ENCODE measurements at regions not wholly inside any gene's neighbourhood (a gene's known extent, or its start where the extent isn't known, plus 50 kb on each side); places are given as distances from the start of the nearest gene placed in this dataset.

DNA sequence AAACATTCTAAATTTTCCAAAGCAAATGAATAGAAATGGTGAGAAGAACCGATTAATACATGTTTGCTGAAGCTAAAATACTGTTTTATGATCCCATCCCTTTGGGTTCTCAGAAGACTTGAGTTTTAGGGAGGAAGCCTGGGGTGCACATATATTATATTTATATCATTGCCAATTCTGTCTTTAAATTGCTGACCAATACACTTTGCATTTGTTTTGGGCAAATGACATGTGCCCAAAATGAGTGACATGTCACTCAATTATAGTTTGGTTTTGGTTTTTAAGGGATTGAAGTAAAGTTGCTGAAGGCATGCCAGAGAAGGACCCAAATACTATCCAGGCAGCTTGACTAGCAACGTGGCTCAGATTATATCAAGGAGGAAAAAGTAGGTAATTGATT, 50.3 kb upstream of the SP3 start:
- TF ChIP-seq, protein P1, sequence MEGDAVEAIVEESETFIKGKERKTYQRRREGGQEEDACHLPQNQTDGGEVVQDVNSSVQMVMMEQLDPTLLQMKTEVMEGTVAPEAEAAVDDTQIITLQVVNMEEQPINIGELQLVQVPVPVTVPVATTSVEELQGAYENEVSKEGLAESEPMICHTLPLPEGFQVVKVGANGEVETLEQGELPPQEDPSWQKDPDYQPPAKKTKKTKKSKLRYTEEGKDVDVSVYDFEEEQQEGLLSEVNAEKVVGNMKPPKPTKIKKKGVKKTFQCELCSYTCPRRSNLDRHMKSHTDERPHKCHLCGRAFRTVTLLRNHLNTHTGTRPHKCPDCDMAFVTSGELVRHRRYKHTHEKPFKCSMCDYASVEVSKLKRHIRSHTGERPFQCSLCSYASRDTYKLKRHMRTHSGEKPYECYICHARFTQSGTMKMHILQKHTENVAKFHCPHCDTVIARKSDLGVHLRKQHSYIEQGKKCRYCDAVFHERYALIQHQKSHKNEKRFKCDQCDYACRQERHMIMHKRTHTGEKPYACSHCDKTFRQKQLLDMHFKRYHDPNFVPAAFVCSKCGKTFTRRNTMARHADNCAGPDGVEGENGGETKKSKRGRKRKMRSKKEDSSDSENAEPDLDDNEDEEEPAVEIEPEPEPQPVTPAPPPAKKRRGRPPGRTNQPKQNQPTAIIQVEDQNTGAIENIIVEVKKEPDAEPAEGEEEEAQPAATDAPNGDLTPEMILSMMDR (IDR thresholded peaks at IDR 0.05) = no peak
- TF ChIP-seq EZH2 (IDR thresholded peaks at IDR 0.05; ENCODE audit: borderline replicate concordance, insufficient read depth, low read depth, low read length, poor library complexity, severe bottlenecking) = no peak

Data from B cell (primary cell).